NCI-H1092 (cell line): ENCODE measurements at regions not wholly inside any gene's neighbourhood (a gene's known extent, or its start where the extent isn't known, plus 50 kb on each side); places are given as distances from the start of the nearest gene placed in this dataset.

Experiments used
- DNase-seq: peaks from one replicate; lab custom pipeline; 2025; lab: John Stamatoyannopoulos, UW

GRCh38 chr12:114253976-114254778 lies 151.8 kb downstream of the TBX5 start:
- DNase-seq: no peak

GRCh38 chr12:114248527-114248926 lies 157.4 kb downstream of the TBX5 start:
- no peak for DNase-seq

- DNase-seq: no peak
These were observed 160.4 kb downstream of the TBX5 start for GRCh38 chr12:114245555-114245954.

- no peak for DNase-seq
These were observed 163.9 kb downstream of the TBX5 start for GRCh38 chr12:114241973-114242434.

- DNase-seq: no peak
These were observed 165.7 kb downstream of the TBX5 start for GRCh38 chr12:114240288-114240687.

GRCh38 chr12:114238808-114239207 lies 167.1 kb downstream of the TBX5 start:
- DNase-seq: no peak

GRCh38 chr12:114237230-114237629 lies 168.7 kb downstream of the TBX5 start:
- DNase-seq: no peak

GRCh38 chr12:114232187-114232586 lies 173.8 kb downstream of the TBX5 start:
- DNase-seq: no peak

- no peak for DNase-seq
These were observed 176.8 kb downstream of the TBX5 start for GRCh38 chr12:114229150-114229549.

- DNase-seq: no peak
These were observed 179.6 kb downstream of the TBX5 start for GRCh38 chr12:114226241-114226928.

GRCh38 chr12:114221957-114222630 lies 183.8 kb downstream of the TBX5 start:
- no peak for DNase-seq

- no peak for DNase-seq
These were observed 184.7 kb downstream of the TBX5 start for GRCh38 chr12:114221136-114221833.

- DNase-seq: no peak
These were observed 185.6 kb downstream of the TBX5 start for GRCh38 chr12:114220311-114220710.

- DNase-seq: no peak
These were observed 187.8 kb downstream of the TBX5 start for GRCh38 chr12:114218136-114218535.

GRCh38 chr12:114215746-114216145 lies 190.2 kb downstream of the TBX5 start:
- DNase-seq: no peak

GRCh38 chr12:114213055-114213581 lies 192.8 kb downstream of the TBX5 start:
- peak; percentile 1 for DNase-seq

- DNase-seq: peak; percentile 66
These were observed 196.1 kb downstream of the TBX5 start for GRCh38 chr12:114209861-114210260.

GRCh38 chr12:114206525-114206924 lies 199.4 kb downstream of the TBX5 start:
- no peak for DNase-seq

GRCh38 chr12:114201794-114202193 lies 204.2 kb downstream of the TBX5 start:
- DNase-seq: no peak

GRCh38 chr12:114194956-114195355 lies 211.0 kb downstream of the TBX5 start:
- no peak for DNase-seq

- no peak for DNase-seq
These were observed 211.9 kb downstream of the TBX5 start for GRCh38 chr12:114194066-114194465.

GRCh38 chr12:114193474-114193873 lies 212.5 kb downstream of the TBX5 start:
- no peak for DNase-seq
